ENCODE measurements at regions not wholly inside any gene's neighbourhood (a gene's known extent, or its start where the extent isn't known, plus 50 kb on each side); places are given as distances from the start of the nearest gene placed in this dataset.

DNA sequence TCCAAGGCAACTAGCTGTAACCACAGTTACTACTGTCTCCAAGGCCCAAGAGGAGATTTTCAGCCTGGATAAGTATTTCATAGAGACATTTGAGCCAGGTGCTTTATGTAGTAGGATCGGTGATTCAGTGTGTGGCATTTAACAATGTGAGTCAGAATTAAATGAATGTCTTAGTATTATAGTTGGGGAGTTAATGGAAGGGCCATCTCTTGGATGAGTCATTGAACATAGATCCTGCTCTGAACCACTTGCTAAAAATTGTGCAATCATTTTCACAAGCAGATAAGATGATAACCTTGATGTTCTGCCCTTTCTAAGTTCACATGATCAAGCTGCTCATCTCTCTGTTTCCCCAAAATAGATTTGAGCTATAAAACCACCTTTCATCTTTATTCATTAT, 668.9 kb upstream of the CITED2 start:
- no peak for TF ChIP-seq EZH2 (IDR thresholded peaks at IDR 0.05; ENCODE audit: borderline replicate concordance, low read depth, low read length, poor library complexity, severe bottlenecking)
- TF ChIP-seq, protein P1, sequence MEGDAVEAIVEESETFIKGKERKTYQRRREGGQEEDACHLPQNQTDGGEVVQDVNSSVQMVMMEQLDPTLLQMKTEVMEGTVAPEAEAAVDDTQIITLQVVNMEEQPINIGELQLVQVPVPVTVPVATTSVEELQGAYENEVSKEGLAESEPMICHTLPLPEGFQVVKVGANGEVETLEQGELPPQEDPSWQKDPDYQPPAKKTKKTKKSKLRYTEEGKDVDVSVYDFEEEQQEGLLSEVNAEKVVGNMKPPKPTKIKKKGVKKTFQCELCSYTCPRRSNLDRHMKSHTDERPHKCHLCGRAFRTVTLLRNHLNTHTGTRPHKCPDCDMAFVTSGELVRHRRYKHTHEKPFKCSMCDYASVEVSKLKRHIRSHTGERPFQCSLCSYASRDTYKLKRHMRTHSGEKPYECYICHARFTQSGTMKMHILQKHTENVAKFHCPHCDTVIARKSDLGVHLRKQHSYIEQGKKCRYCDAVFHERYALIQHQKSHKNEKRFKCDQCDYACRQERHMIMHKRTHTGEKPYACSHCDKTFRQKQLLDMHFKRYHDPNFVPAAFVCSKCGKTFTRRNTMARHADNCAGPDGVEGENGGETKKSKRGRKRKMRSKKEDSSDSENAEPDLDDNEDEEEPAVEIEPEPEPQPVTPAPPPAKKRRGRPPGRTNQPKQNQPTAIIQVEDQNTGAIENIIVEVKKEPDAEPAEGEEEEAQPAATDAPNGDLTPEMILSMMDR (conservative IDR thresholded peaks at IDR 0.05; ENCODE audit: low read depth, low read length): no peak
- Histone ChIP-seq H3K27me3 (replicated peaks; ENCODE audit: insufficient read depth, low read depth, low read length, poor library complexity) (no peaks in the 10 kb centered on the region), H3K4me3 (ENCODE audit: low read depth, low read length, poor library complexity, severe bottlenecking) (no peak overlapping the region), H3K4me1 (ENCODE audit: insufficient read depth, low read length, poor library complexity, severe bottlenecking) (peaks cover 47% of the 10 kb centered on the region), H3K9me3 (ENCODE audit: low read depth, low read length, poor library complexity, severe bottlenecking) (no peaks in the 10 kb centered on the region), H3K27ac (ENCODE audit: low read depth, low read length, poor library complexity, severe bottlenecking) (peak overlapping the region; percentile 73), H3K36me3 (ENCODE audit: insufficient read depth, low read length, poor library complexity, severe bottlenecking) (no peaks in the 10 kb centered on the region)
- CTCF ChIA-PET: no interaction called here
- no TSS peak for BruUV-seq (replicated peaks)
- DNase-seq (ENCODE audit: low spot score): peak; percentile 66
- intact Hi-C loops (cut with micrococcal nuclease; ENCODE audit: unreplicated experiment): loop anchor here (1.0 to 10.0 kb wide), 3 partner anchors 309 to 829 kb away; no protein-coding TSS in a partner anchor
- POLR2A ChIA-PET (ENCODE audit: low non-redundant PET): interaction anchor here (0.6 kb wide), 1 partner anchor 668 kb away, joined by 4 read pairs; no protein-coding TSS in a partner anchor

DNA sequence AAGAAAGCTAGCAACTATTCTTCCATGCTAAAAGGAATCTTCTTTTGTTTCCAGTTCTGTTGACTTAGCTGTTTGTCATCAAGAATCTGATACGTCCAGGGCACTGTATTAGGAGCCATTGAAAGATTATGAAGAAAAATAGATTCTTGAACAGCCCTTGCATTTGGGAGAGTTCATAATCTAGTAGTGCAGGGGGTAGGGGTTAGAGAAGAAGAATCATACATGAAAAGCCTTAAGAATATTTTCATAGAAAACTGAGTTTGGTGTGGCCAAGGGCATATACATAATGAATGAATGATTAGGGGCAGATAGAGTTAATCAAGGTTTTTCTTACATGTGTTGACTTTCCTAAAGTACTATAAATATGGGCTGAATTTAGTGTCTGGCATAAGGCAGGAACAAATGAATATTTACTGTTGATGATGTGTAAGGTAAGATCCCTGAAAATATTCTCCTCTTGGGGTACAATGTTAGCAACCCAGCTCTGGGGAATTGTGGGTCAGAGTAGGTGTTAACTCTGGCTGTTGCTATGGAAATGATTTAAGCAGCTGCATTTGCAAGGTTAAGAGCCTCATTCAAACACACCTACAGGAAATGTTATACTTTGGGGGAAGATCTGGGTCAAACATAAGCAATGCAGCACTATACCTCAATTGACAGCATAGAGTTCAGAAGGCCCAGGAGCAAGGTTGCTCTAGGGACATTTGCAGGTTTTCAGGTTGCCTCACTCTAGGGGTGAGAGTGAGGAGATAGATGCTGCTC, 667.3 kb upstream of the CITED2 start:
- Histone ChIP-seq H3K4me3 (ENCODE audit: low read depth, low read length, poor library complexity, severe bottlenecking) (no peak overlapping the region), H3K36me3 (ENCODE audit: insufficient read depth, low read length, poor library complexity, severe bottlenecking) (no peaks in the 10 kb centered on the region), H3K27ac (ENCODE audit: low read depth, low read length, poor library complexity, severe bottlenecking) (no peak overlapping the region), H3K4me1 (ENCODE audit: insufficient read depth, low read length, poor library complexity, severe bottlenecking) (peaks cover 36% of the 10 kb centered on the region), H3K27me3 (replicated peaks; ENCODE audit: insufficient read depth, low read depth, low read length, poor library complexity) (no peaks in the 10 kb centered on the region), H3K9me3 (ENCODE audit: low read depth, low read length, poor library complexity, severe bottlenecking) (peaks cover 5% of the 10 kb centered on the region)
- BruUV-seq (replicated peaks): no TSS peak
- ChIA-PET CTCF (no interaction called here), POLR2A (ENCODE audit: low non-redundant PET) (no interaction called here)
- DNase-seq (ENCODE audit: low spot score): no peak
- intact Hi-C loops (cut with micrococcal nuclease; ENCODE audit: unreplicated experiment): loop anchor here (10.0 kb wide), 2 partner anchors 307 to 827 kb away; no protein-coding TSS in a partner anchor
- TF ChIP-seq, protein P1 (conservative IDR thresholded peaks at IDR 0.05; ENCODE audit: low read depth, low read length): no peak
- TF ChIP-seq EZH2 (IDR thresholded peaks at IDR 0.05; ENCODE audit: borderline replicate concordance, low read depth, low read length, poor library complexity, severe bottlenecking): no peak

DNA sequence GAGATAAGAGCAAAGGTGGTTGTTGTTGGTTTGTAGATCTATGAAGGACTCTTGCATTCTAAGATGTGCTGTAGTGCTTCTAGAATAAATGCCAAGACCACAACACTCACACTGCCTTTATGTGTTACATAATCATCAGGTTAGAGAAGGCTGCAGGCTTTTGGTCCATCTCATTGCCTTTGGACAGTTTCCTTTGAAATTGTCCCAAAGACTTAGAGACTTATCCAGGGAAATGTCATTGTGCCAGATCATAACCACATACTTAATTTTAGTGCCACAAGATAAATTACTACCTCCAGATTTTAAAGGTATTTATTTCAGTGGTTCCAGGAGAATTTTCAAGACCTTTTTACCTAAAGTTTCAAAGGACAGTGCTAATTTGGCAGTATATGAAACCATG, 666.6 kb upstream of the CITED2 start:
- ChIA-PET CTCF (no interaction called here), POLR2A (ENCODE audit: low non-redundant PET) (no interaction called here)
- intact Hi-C loops (cut with micrococcal nuclease; ENCODE audit: unreplicated experiment): loop anchor here (10.0 kb wide), 2 partner anchors 306 to 826 kb away; no protein-coding TSS in a partner anchor
- BruUV-seq (replicated peaks): no TSS peak
- Histone ChIP-seq H3K4me3 (ENCODE audit: low read depth, low read length, poor library complexity, severe bottlenecking) (no peak overlapping the region), H3K9me3 (ENCODE audit: low read depth, low read length, poor library complexity, severe bottlenecking) (peaks cover 12% of the 10 kb centered on the region), H3K36me3 (ENCODE audit: insufficient read depth, low read length, poor library complexity, severe bottlenecking) (no peaks in the 10 kb centered on the region), H3K4me1 (ENCODE audit: insufficient read depth, low read length, poor library complexity, severe bottlenecking) (peaks cover 30% of the 10 kb centered on the region), H3K27me3 (replicated peaks; ENCODE audit: insufficient read depth, low read depth, low read length, poor library complexity) (no peaks in the 10 kb centered on the region), H3K27ac (ENCODE audit: low read depth, low read length, poor library complexity, severe bottlenecking) (no peak overlapping the region)
- TF ChIP-seq, protein P1 (conservative IDR thresholded peaks at IDR 0.05; ENCODE audit: low read depth, low read length): no peak
- TF ChIP-seq EZH2 (IDR thresholded peaks at IDR 0.05; ENCODE audit: borderline replicate concordance, low read depth, low read length, poor library complexity, severe bottlenecking): no peak
- no peak for DNase-seq (ENCODE audit: low spot score)

All from A673 (cell line).